Keratinocyte (primary cell): ENCODE measurements at regions not wholly inside any gene's neighbourhood (a gene's known extent, or its start where the extent isn't known, plus 50 kb on each side); places are given as distances from the start of the nearest gene placed in this dataset.

Source experiments
- DNase-seq: peaks from one replicate; pipeline ENCODE4 v3.0.0-alpha.2; 2011; ENCODE audit warnings: low read depth, missing footprints, low spot score
- FAIRE-seq: peaks from 2 replicates; lab custom pipeline; 2011; peaks lifted over from hg19 to GRCh38; lab: Jason Lieb, UNC
- H2AFZ ChIP-seq: 2 replicates; pipeline ENCODE4 v1.6.0; 2012; ENCODE audit warnings: low read length, control low read depth, inconsistent platforms; ENCODE audit not compliant: control insufficient read depth
- H3K27ac ChIP-seq: 2 replicates; pipeline ENCODE4 v1.5.1; 2011; ENCODE audit warnings: low read length; ENCODE audit not compliant: control insufficient read depth, insufficient read depth
- H3K27me3 ChIP-seq: 3 replicates; pipeline ENCODE4 v1.6.0; 2011; ENCODE audit warnings: low read length; ENCODE audit not compliant: control insufficient read depth, insufficient read depth; ENCODE audit errors: extremely low read depth
- H3K36me3 ChIP-seq, 2 experiments: 2 replicates in 1 of 2; 3 replicates in 1 of 2; pipeline ENCODE4 v1.5.1; 2011; ENCODE audit warnings: low read length in 2 of 2, mild to moderate bottlenecking in 1 of 2; ENCODE audit not compliant: control insufficient read depth in 2 of 2, insufficient read depth in 2 of 2; ENCODE audit errors: extremely low read depth in 1 of 2
- H3K4me1 ChIP-seq: 3 replicates; pipeline ENCODE4 v1.5.1; 2011; ENCODE audit warnings: low read length; ENCODE audit not compliant: control insufficient read depth, insufficient read depth; ENCODE audit errors: extremely low read depth
- H3K4me2 ChIP-seq: 3 replicates; pipeline ENCODE4 v1.6.0; 2011; ENCODE audit warnings: low read depth, low read length; ENCODE audit not compliant: control insufficient read depth, insufficient read depth; ENCODE audit errors: extremely low read depth
- H3K4me3 ChIP-seq, 3 experiments: fragments of 200-600 bp in 1 of 3; sonication (generic) in 1 of 3; 2 replicates in 2 of 3; 3 replicates in 1 of 3; pipeline ENCODE4 v1.5.1; 2011 to 2016; ENCODE audit warnings: low read length in 3 of 3, mild to moderate bottlenecking in 3 of 3, control low read depth in 2 of 3, inconsistent platforms in 1 of 3, low read depth in 1 of 3, mixed read lengths in 1 of 3, mixed run types in 1 of 3, moderate library complexity in 1 of 3; ENCODE audit not compliant: control insufficient read depth in 2 of 3, insufficient read depth in 2 of 3; ENCODE audit errors: extremely low read depth in 1 of 3
- H3K79me2 ChIP-seq: 2 replicates; pipeline ENCODE4 v1.6.0; 2012; ENCODE audit warnings: low read length; ENCODE audit not compliant: control insufficient read depth, insufficient read depth
- H3K9ac ChIP-seq: 3 replicates; pipeline ENCODE4 v1.6.0; 2011; ENCODE audit warnings: low read length; ENCODE audit not compliant: control insufficient read depth, insufficient read depth; ENCODE audit errors: extremely low read depth
- H3K9me1 ChIP-seq: 3 replicates; pipeline ENCODE4 v1.6.0; 2011; ENCODE audit warnings: low read length; ENCODE audit not compliant: control insufficient read depth, insufficient read depth; ENCODE audit errors: extremely low read depth
- H3K9me3 ChIP-seq: 2 replicates; pipeline ENCODE4 v1.5.1; 2012; ENCODE audit warnings: low read depth, low read length; ENCODE audit not compliant: control insufficient read depth
- H4K20me1 ChIP-seq: 3 replicates; pipeline ENCODE4 v1.6.0; 2011; ENCODE audit warnings: low read length; ENCODE audit not compliant: control insufficient read depth, insufficient read depth; ENCODE audit errors: extremely low read depth
- CTCF ChIP-seq, 3 experiments: IDR thresholded peaks in 1 of 3; conservative IDR thresholded peaks in 1 of 3; optimal IDR thresholded peaks in 1 of 3; 2 replicates in 2 of 3; 3 replicates in 1 of 3; pipeline versions ENCODE3 to v1.5.1; 2011; ENCODE audit warnings: low read length in 3 of 3, mild to moderate bottlenecking in 3 of 3, moderate library complexity in 2 of 3, control low read depth in 1 of 3, inconsistent platforms in 1 of 3; ENCODE audit not compliant: insufficient read depth in 2 of 3; ENCODE audit errors: extremely low read depth in 1 of 3
- EZH2 ChIP-seq: IDR thresholded peaks from one replicate; pipeline ENCODE4 v1.6.1; 2012; ENCODE audit warnings: inconsistent platforms, mild to moderate bottlenecking, low read length, moderate library complexity
- dilution Hi-C: fragments of 300-500 bp; cut with MboI; formaldehyde crosslinking; loops from one replicate; pipeline ENCODE4 v1.7.0; 2020; ENCODE audit warnings: low sequenced_read_pairs; ENCODE audit not compliant: extremely low pct_ligation_motif_present

- no peaks in the 10 kb centered on the region for H3K9me3 ChIP-seq
- H3K4me1 ChIP-seq = peaks cover 15% of the 10 kb centered on the region
- H3K36me3 ChIP-seq = no peaks in the 10 kb centered on the region
- H3K27me3 ChIP-seq = no peaks in the 10 kb centered on the region
- no peak for DNase-seq
- H3K9me1 ChIP-seq = no peaks in the 10 kb centered on the region
- no peak overlapping the region for H3K9ac ChIP-seq
- peak overlapping the region; percentile 66 for H3K4me2 ChIP-seq
- H2AFZ ChIP-seq = peak overlapping the region; percentile 13
- H4K20me1 ChIP-seq = no peaks in the 10 kb centered on the region
- TF ChIP-seq CTCF (optimal IDR thresholded peaks at IDR 0.05 in 1 of 3, IDR thresholded peaks at IDR 0.05 in 1 of 3, conservative IDR thresholded peaks at IDR 0.05 in 1 of 3; ENCODE audit: extremely low read depth in 1 of 3, insufficient read depth in 2 of 3, low read length in 3 of 3) (no peak), EZH2 (no peak)
- peak; percentile 41 for FAIRE-seq
- H3K27ac ChIP-seq = peak overlapping the region; percentile 35
- no peak overlapping the region for H3K4me3 ChIP-seq
- no peaks in the 10 kb centered on the region for H3K79me2 ChIP-seq
- dilution Hi-C loops = no loop called here
These were observed 314.4 kb downstream of the MTX2 start for GRCh38 chr2:176583607-176584006.

GRCh38 chr2:176584333-176584732 lies 315.1 kb downstream of the MTX2 start:
- Histone ChIP-seq H3K27ac (no peak overlapping the region), H3K79me2 (no peaks in the 10 kb centered on the region), H3K9me1 (no peaks in the 10 kb centered on the region), H3K27me3 (no peaks in the 10 kb centered on the region), H4K20me1 (no peaks in the 10 kb centered on the region), H3K4me2 (no peak overlapping the region), H3K4me3 (no peak overlapping the region), H3K9me3 (no peaks in the 10 kb centered on the region), H2AFZ (no peak overlapping the region), H3K36me3 (no peaks in the 10 kb centered on the region), H3K9ac (no peak overlapping the region), H3K4me1 (peaks cover 15% of the 10 kb centered on the region)
- TF ChIP-seq EZH2 (no peak), CTCF (optimal IDR thresholded peaks at IDR 0.05 in 1 of 3, IDR thresholded peaks at IDR 0.05 in 1 of 3, conservative IDR thresholded peaks at IDR 0.05 in 1 of 3; ENCODE audit: extremely low read depth in 1 of 3, insufficient read depth in 2 of 3, low read length in 3 of 3) (no peak)
- dilution Hi-C loops = no loop called here
- FAIRE-seq (no peak), DNase-seq (no peak)
